OCI-LY7 (cell line): ENCODE measurements at regions not wholly inside any gene's neighbourhood (a gene's known extent, or its start where the extent isn't known, plus 50 kb on each side); places are given as distances from the start of the nearest gene placed in this dataset.

ENCODE experiments used
- CTCF ChIP-seq: fragments of 200-600 bp; sonication (generic); conservative IDR thresholded peaks from 2 replicates; pipeline ENCODE4 v1.5.1; 2014; ENCODE audit warnings: mild to moderate bottlenecking, antibody characterized with exemption, low read length, moderate library complexity, mixed read lengths
- EZH2phosphoT487 ChIP-seq: fragments of 200-600 bp; sonication (generic); IDR thresholded peaks from 2 replicates; pipeline ENCODE4 v1.6.1; 2018; ENCODE audit warnings: low read depth, borderline replicate concordance, mild to moderate bottlenecking, mixed run types, antibody characterized with exemption, low read length, moderate library complexity, mixed read lengths

GRCh38 chr10:88077977-88078376 is 214.6 kb downstream of the PTEN start:
- TF ChIP-seq CTCF (no peak), EZH2phosphoT487 (no peak)
